ENCODE measurements at regions not wholly inside any gene's neighbourhood (a gene's known extent, or its start where the extent isn't known, plus 50 kb on each side); places are given as distances from the start of the nearest gene placed in this dataset.

GRCh38 chr4:183589461-183590099 lies 69.4 kb downstream of the RWDD4 start:
- no peak for TF ChIP-seq CTCF (conservative IDR thresholded peaks at IDR 0.05)
- Histone ChIP-seq H3K56ac (ENCODE audit: insufficient read length, low read depth, low read length) (no peak overlapping the region), H4K20me1 (ENCODE audit: control insufficient read depth, insufficient read depth, insufficient read length) (no peaks in the 10 kb centered on the region), H2BK12ac (ENCODE audit: insufficient read length, low read depth, low read length) (no peak overlapping the region), H2BK20ac (ENCODE audit: low read depth, low read length, poor library complexity, severe bottlenecking) (no peak overlapping the region), H3K9ac (ENCODE audit: extremely low read depth, insufficient read length, low read length) (no peak overlapping the region), H3T11ph (ENCODE audit: low read length) (no peak overlapping the region), H3K14ac (ENCODE audit: insufficient read depth, low read length) (no peak overlapping the region), H3K23ac (ENCODE audit: insufficient read length, low read depth, low read length) (no peak overlapping the region), H3K27me3 (ENCODE audit: insufficient read depth, low read length) (no peaks in the 10 kb centered on the region), H3K4me2 (ENCODE audit: insufficient read depth, insufficient read length, low read length) (no peak overlapping the region), H4K5ac (ENCODE audit: insufficient read length, low read depth, low read length) (no peak overlapping the region), H3K79me2 (ENCODE audit: insufficient read depth, low read length) (no peaks in the 10 kb centered on the region), H3K4me1 (ENCODE audit: insufficient read depth, low read length) (no peaks in the 10 kb centered on the region), H3K18ac (ENCODE audit: insufficient read length, low read depth, low read length) (no peak overlapping the region), H2BK120ac (ENCODE audit: low read depth, low read length, poor library complexity, severe bottlenecking) (no peak overlapping the region), H2BK5ac (ENCODE audit: insufficient read length, low read length) (no peak overlapping the region), H2BK15ac (ENCODE audit: low read depth, low read length) (no peak overlapping the region), H4K8ac (replicated peaks; ENCODE audit: insufficient read length, low read depth, low read length) (no peak overlapping the region), H3K79me1 (ENCODE audit: insufficient read depth, low read depth, low read length, poor library complexity, severe bottlenecking) (no peaks in the 10 kb centered on the region), H2AFZ (ENCODE audit: low read length) (no peak overlapping the region), H2AK5ac (ENCODE audit: insufficient read length, low read length) (no peak overlapping the region), H3K4ac (ENCODE audit: low read depth, low read length) (no peak overlapping the region), H4K91ac (ENCODE audit: insufficient read length, low read depth, low read length) (no peak overlapping the region), H3K27ac (ENCODE audit: insufficient read length, low read depth, low read length) (no peak overlapping the region), H3K23me2 (ENCODE audit: insufficient read length, low read depth, low read length, poor library complexity, severe bottlenecking) (no peaks in the 10 kb centered on the region), H3K9me3 (ENCODE audit: control insufficient read depth, low read depth, low read length) (no peaks in the 10 kb centered on the region)
- Mint-ChIP-seq H3K27me3 (ENCODE audit: low read depth) (no peaks in the 10 kb centered on the region), H3K4me3 (no peak overlapping the region), H3K9me3 (peaks cover 2 to 15% of the 10 kb centered on the region in 2 experiments; a peak in 4 of 5 replicates), H3K27ac (no peak overlapping the region), H3K4me1 (no peaks in the 10 kb centered on the region), H3K36me3 (ENCODE audit: insufficient read depth in 1 of 3, low read depth in 3 of 3) (peaks cover 0 to 5% (median 0%) of the 10 kb centered on the region in 3 experiments; a peak in 3 of 7 replicates)
- no CpG with 5 or more reads among the region's 5 CpGs for WGBS (ENCODE audit: extremely low coverage, insufficient read length, low lambda C conversion rate)
- no peak for DNase-seq
